ENCODE measurements at regions not wholly inside any gene's neighbourhood (a gene's known extent, or its start where the extent isn't known, plus 50 kb on each side); places are given as distances from the start of the nearest gene placed in this dataset.

GRCh38 chr14:96638041-96638855, 136.1 kb downstream of the PAPOLA start:
- no peak for DNase-seq (ENCODE audit: low read depth, low spot score)

GRCh38 chr14:96639550-96639949, 137.4 kb downstream of the PAPOLA start:
- DNase-seq (ENCODE audit: low read depth, low spot score) = no peak

- DNase-seq (ENCODE audit: low read depth, low spot score) = no peak
These were observed 146.5 kb downstream of the PAPOLA start for GRCh38 chr14:96648506-96649326.

GRCh38 chr14:96649327-96649601, 147.1 kb downstream of the PAPOLA start:
- DNase-seq (ENCODE audit: low read depth, low spot score) = no peak

- DNase-seq (ENCODE audit: low read depth, low spot score) = no peak
These were observed 143.6 kb upstream of the VRK1 start for GRCh38 chr14:96653597-96653996.

GRCh38 chr14:96658611-96659010, 138.6 kb upstream of the VRK1 start:
- no peak for DNase-seq (ENCODE audit: low read depth, low spot score)

GRCh38 chr14:96660123-96660522, 137.1 kb upstream of the VRK1 start:
- no peak for DNase-seq (ENCODE audit: low read depth, low spot score)

- DNase-seq (ENCODE audit: low read depth, low spot score) = no peak
These were observed 136.5 kb upstream of the VRK1 start for GRCh38 chr14:96660667-96661066.

- no peak for DNase-seq (ENCODE audit: low read depth, low spot score)
These were observed 135.8 kb upstream of the VRK1 start for GRCh38 chr14:96661244-96661969.

- DNase-seq (ENCODE audit: low read depth, low spot score) = no peak
These were observed 134.8 kb upstream of the VRK1 start for GRCh38 chr14:96662116-96662970.

- DNase-seq (ENCODE audit: low read depth, low spot score) = no peak
These were observed 134.1 kb upstream of the VRK1 start for GRCh38 chr14:96663076-96663475.

GRCh38 chr14:96663491-96664067, 133.6 kb upstream of the VRK1 start:
- DNase-seq (ENCODE audit: low read depth, low spot score) = no peak

- DNase-seq (ENCODE audit: low read depth, low spot score) = no peak
These were observed 131.1 kb upstream of the VRK1 start for GRCh38 chr14:96666088-96666487.

GRCh38 chr14:96670391-96670790, 126.8 kb upstream of the VRK1 start:
- no peak for DNase-seq (ENCODE audit: low read depth, low spot score)

GRCh38 chr14:96671218-96671617, 126.0 kb upstream of the VRK1 start:
- no peak for DNase-seq (ENCODE audit: low read depth, low spot score)

GRCh38 chr14:96673706-96674105, 123.5 kb upstream of the VRK1 start:
- no peak for DNase-seq (ENCODE audit: low read depth, low spot score)

GRCh38 chr14:96674121-96674520, 123.1 kb upstream of the VRK1 start:
- DNase-seq (ENCODE audit: low read depth, low spot score) = no peak

GRCh38 chr14:96676166-96676565, 121.0 kb upstream of the VRK1 start:
- no peak for DNase-seq (ENCODE audit: low read depth, low spot score)

- no peak for DNase-seq (ENCODE audit: low read depth, low spot score)
These were observed 115.4 kb upstream of the VRK1 start for GRCh38 chr14:96681829-96682228.

GRCh38 chr14:96682401-96682800, 114.8 kb upstream of the VRK1 start:
- DNase-seq (ENCODE audit: low read depth, low spot score) = no peak

Data from brain pericyte (primary cell).